ENCODE measurements at regions not wholly inside any gene's neighbourhood (a gene's known extent, or its start where the extent isn't known, plus 50 kb on each side); places are given as distances from the start of the nearest gene placed in this dataset.

DNA sequence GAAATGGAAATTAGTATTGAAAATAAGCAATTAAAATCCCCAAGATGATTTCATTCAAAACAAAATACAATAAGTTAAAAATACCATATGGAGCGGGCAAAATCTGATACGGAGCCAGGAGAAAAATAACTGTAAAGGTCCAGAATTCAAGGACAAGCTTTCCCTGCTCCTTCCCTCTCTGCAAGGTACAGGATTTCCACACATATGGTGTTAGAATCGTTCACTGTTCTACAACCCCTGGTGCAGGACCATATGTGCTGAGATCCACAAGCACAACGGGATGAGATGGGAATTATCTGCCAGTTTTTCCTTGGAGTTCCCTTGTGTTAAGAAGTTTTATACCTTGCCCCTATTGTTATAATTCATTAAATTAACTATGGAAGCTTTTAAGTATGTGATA is 94.7 kb upstream of the DMAC1 start:
- no peak for DNase-seq (ENCODE audit: low read depth in 1 of 2, low spot score in 1 of 2)

DNA sequence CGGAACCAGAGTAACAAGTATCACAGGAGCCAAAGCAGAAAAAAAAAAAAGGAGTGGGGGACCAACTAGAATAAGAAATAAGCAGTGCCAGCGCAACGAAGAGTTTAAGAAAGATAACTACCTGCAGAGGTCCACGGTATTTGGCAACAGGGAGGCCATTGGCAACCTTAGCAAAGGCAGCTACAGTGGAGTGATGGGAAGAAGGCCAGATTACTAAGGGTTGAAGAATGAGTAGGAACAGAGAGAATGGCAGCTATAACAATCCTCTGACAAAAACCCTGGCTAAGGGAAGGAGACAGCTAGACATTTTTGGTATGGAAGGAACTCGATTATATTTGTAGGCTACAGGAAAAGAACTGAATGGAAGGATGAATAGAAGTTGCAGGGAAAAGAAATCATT is 93.4 kb upstream of the DMAC1 start:
- no peak for DNase-seq (ENCODE audit: low read depth in 1 of 2, low spot score in 1 of 2)

DNA sequence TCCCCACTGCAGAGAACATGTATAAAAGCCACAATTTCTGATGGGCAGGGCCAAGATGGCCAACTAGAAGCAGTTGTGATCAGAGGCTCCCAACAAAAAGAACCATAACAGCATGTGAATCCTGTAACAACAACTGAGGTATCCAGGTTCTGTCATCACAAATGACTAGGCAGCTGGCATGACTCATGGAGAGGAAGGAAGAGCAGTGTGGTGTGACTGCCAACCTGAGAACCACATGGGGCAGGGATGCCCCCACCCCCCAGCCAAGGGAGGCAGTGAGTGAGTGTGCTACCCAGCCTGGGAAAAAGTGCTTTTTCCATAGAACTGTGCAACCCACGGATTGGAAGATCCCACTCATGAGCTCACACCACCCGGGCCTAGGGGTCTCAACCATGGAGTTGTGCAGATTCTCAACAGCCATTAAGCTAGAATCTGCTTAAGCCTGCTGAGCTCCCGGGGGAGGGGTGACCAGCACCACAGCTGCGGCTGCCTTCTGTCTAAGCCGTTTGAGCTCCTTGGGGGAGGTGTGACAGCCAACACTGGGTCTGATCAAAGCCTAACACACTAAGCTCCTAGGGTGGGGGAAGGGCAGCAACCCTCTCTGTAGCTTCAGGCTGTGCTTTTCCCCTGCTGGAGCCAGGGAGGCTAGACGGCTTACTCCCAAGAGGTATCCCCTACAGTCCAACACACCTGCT is 80.1 kb upstream of the DMAC1 start:
- no peak for DNase-seq (ENCODE audit: low read depth in 1 of 2, low spot score in 1 of 2)

DNA sequence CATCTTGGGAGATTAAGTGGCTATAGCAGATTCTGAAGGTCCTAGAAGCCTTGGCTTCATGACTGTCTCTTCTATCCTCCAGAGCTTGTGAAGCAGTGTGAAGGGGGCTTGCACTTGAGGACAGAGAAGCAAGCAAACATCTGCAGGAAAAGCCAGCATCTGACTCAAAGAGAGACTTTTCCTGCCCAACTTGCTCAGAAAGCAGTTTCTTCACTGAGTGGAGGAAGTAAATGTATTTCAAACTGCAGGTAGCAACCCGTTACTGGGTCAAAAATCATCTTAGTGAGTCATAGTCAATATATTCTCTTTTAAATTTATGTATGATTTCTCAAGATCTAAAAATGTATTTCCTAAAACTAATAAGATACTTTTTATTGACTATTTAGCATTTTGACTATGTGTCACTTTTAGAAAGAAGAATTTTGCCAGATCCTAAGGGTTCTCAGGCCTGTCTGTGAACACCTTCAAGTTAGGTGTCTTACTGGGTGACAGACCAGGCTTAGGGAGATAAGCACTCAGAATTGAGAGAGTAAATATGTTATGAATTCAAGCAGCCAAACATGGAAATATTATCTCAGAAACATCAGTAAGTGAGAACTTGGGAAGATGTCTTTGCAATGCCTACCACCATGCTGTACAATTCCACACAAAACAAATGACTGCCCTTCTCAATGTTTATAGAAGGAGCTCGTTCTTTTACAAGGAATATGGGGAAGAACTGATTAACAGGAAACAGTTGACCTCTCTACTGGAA is 72.6 kb upstream of the DMAC1 start:
- no peak for DNase-seq (ENCODE audit: low read depth in 1 of 2, low spot score in 1 of 2)

DNA sequence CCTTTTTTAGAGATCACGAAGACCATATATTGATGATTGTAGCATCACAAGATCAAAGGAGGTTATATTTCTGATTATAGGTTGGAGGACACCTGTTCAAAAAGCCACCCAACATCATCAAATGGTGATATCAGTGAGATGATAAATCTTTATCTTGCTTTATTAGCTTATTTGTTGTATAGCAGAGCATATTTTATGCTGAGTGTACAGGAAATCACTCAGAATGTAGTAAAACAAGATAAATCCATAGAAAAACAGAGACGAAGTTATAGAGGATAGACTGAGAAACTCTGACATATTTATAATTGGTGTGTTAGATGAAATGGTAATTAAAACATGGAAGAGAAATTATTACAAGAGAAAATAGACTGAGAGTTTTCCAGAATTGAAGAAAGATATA is 69.8 kb upstream of the DMAC1 start:
- no peak for DNase-seq (ENCODE audit: low read depth in 1 of 2, low spot score in 1 of 2)

DNA sequence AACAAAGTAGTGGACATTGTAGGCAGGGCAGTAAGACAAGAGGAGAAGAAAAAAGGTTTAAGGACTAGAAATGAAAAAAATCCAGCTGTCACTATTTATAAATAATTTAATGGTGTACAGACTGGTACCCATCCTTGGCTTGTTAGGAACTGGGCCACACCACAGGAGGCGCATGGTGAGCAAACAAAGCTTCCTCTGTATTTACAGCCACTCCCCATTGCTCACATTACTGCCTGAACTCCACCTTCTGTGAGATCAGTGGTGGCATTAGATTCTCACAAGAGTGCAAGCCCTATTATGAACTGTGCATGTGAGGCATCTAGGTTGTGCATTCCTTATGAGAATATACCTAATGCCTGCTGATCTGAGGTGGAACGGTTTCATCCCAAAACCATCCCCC is 62.6 kb upstream of the DMAC1 start:
- no peak for DNase-seq (ENCODE audit: low read depth in 1 of 2, low spot score in 1 of 2)

DNA sequence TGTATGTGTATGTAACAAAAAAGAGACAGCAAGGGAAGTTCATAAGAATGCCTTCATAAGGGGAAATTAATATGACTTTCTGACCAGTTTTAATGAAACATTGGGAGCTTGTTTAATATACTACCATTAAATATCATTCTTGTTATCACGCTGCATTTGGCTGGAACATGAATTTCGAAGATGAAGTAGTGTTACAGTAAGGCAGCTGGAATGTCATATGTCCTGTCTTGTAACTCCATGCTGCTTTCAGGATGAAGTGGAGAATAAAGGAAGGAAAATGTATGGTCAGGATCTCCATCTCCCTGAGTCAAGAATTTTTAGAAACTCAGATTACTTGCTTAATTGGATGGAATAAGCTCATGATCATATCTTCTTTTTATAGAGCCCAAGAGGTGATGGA is 61.5 kb upstream of the DMAC1 start:
- no peak for DNase-seq (ENCODE audit: low read depth in 1 of 2, low spot score in 1 of 2)

DNA sequence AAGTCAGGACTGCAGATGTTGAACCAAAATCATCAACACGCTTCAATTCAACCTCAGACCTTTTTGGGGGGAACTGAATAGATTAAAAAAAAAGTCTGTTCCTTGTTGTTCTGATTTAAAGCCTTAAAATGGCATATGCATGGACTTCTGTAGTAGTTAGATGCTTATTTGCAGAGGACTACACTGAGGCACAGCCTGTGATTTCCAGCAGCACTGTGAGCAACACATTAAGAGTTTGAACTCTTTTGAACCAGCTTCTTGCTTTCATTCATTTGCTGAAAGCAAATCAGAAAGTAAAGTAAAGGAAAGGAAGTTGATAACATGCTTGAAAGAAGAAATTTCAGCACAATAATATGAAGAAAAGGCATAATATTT is 60.7 kb upstream of the DMAC1 start:
- no peak for DNase-seq (ENCODE audit: low read depth in 1 of 2, low spot score in 1 of 2)

DNA sequence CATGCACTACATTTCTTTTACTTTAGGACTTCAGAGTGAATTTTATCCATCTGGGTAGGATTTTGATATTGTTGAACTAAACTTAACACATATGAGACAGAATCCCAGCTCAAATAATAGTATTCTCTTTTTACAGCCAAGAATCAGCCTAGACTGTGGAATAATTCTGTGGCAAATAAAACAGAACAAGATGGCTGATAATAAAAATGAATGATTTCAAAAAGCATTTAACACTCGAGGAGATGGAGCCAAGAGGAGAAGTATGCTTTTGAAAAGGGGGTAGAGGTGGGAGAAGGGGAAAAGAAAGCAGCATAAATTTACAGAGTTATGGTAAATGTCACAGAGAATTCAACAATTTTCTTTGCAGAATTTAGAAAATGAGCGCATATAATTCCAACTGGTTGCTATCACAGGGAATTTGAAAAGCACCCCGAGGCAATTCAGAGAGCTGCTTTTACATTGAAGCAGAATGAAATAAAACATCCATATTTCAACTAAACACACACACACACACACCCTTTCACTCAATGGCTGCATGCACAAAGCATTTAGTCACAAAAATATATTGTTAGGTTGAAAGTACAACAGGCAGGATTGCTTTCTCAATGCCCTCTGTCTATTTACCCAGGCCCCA is 60.2 kb upstream of the DMAC1 start:
- DNase-seq (ENCODE audit: low read depth in 1 of 2, low spot score in 1 of 2), result no peak

DNA sequence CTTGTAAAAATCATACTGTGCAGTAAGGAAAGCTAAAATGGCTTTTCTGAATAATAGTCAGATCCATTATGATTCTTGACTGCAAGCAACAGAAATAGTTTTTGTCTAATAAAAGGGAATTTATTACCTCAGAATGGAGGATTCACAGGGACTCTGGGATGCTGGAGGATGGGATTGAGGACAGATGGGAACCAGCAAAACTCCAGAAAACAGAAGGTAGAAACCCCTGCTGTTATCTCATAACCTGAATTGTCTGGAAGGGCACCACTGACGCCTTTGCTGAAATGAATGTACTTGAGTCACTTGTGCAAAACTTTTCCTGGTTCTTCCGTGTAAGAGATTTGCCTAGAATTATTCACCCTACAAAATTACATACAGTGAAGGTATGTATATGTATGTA is 58.6 kb upstream of the DMAC1 start:
- DNase-seq (ENCODE audit: low read depth in 1 of 2, low spot score in 1 of 2), result no peak

DNA sequence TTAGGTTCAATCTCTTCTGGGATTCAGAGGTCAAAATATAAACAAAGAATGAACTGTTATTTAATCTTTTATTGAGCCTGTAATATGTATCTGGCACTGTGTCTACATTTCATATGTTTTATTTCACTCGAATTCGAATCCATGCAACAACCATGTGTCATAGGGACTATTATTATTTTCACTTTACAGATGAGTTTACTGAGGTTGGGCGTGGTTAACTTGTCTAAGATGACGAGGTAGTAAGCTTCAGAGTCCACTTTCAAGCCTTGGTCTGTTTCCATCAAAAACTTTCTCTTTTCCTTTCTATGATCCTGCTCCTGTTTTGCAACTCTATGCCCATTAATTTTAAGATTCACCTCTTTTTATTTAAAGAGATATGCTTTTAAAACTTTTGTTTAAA is 55.2 kb upstream of the DMAC1 start:
- DNase-seq (ENCODE audit: low read depth in 1 of 2, low spot score in 1 of 2), result no peak

Data from activated CD4-positive, alpha-beta T cell treated with anti-CD3 and anti-CD28 coated beads, Interleukin-2, amount 50 U/mL, for 24 hours (primary cell).